GM21529 (cell line): ENCODE measurements at regions not wholly inside any gene's neighbourhood (a gene's known extent, or its start where the extent isn't known, plus 50 kb on each side); places are given as distances from the start of the nearest gene placed in this dataset.
"Not testable (repeated sequence)": the region's sequence is repeated elsewhere in the genome, so short reads cannot be mapped to it uniquely, and the experiment has no call there.

Source experiments
- ATAC-seq: cut with Tn5 transposase; IDR thresholded peaks from one replicate; pipeline ENCODE4 v1.9.1; 2021; ENCODE audit not compliant: unreplicated experiment

GRCh38 chr7:15057272-15057671, 154.7 kb upstream of the DGKB start:
- no peak for ATAC-seq

- not testable (repeated sequence) for ATAC-seq
These were observed 151.8 kb upstream of the DGKB start for GRCh38 chr7:15054304-15054703.

- no peak for ATAC-seq
These were observed 146.6 kb upstream of the DGKB start for GRCh38 chr7:15049157-15049556.

GRCh38 chr7:15046861-15047260, 144.3 kb upstream of the DGKB start:
- no peak for ATAC-seq

- no peak for ATAC-seq
These were observed 141.4 kb upstream of the DGKB start for GRCh38 chr7:15043931-15044330.

GRCh38 chr7:15042285-15043065, 139.9 kb upstream of the DGKB start:
- ATAC-seq = no peak

GRCh38 chr7:15041226-15041625, 138.7 kb upstream of the DGKB start:
- ATAC-seq = no peak

GRCh38 chr7:15035814-15036213, 133.3 kb upstream of the DGKB start:
- no peak for ATAC-seq

- ATAC-seq = no peak
These were observed 130.5 kb upstream of the DGKB start for GRCh38 chr7:15033039-15033438.

GRCh38 chr7:15018981-15019380, 116.4 kb upstream of the DGKB start:
- ATAC-seq = no peak

GRCh38 chr7:15016766-15017165, 114.2 kb upstream of the DGKB start:
- ATAC-seq = no peak

GRCh38 chr7:15016315-15016667, 113.7 kb upstream of the DGKB start:
- no peak for ATAC-seq

GRCh38 chr7:15015545-15016314, 113.2 kb upstream of the DGKB start:
- ATAC-seq = peak; percentile 90

- ATAC-seq = no peak
These were observed 109.6 kb upstream of the DGKB start for GRCh38 chr7:15012135-15012534.

GRCh38 chr7:15011289-15011688, 108.7 kb upstream of the DGKB start:
- no peak for ATAC-seq

- ATAC-seq = no peak
These were observed 105.0 kb upstream of the DGKB start for GRCh38 chr7:15007507-15007906.

- ATAC-seq = no peak
These were observed 103.1 kb upstream of the DGKB start for GRCh38 chr7:15005672-15006071.

- no peak for ATAC-seq
These were observed 97.6 kb upstream of the DGKB start for GRCh38 chr7:15000157-15000556.

GRCh38 chr7:14999331-14999730, 96.8 kb upstream of the DGKB start:
- no peak for ATAC-seq

GRCh38 chr7:14995774-14996173, 93.2 kb upstream of the DGKB start:
- no peak for ATAC-seq

GRCh38 chr7:14988941-14989340, 86.4 kb upstream of the DGKB start:
- no peak for ATAC-seq

- no peak for ATAC-seq
These were observed 76.1 kb upstream of the DGKB start for GRCh38 chr7:14978687-14979086.
